Forelimb muscle (tissue), 1 donor: ENCODE measurements at regions not wholly inside any gene's neighbourhood (a gene's known extent, or its start where the extent isn't known, plus 50 kb on each side); places are given as distances from the start of the nearest gene placed in this dataset.
"Not testable (repeated sequence)": the region's sequence is repeated elsewhere in the genome, so short reads cannot be mapped to it uniquely, and the experiment has no call there.

Source experiments
- DNase-seq: peaks from one replicate; pipeline ENCODE4 v3.0.0-alpha.2; 2013; ENCODE audit warnings: low read depth

GRCh38 chr14:104249706-104250105 lies 111.3 kb downstream of the KIF26A start:
- DNase-seq, result no peak

GRCh38 chr14:104250175-104250574 lies 111.8 kb downstream of the KIF26A start:
- no peak for DNase-seq

- DNase-seq, result no peak
Measured at GRCh38 chr14:104252256-104253215, 114.1 kb downstream of the KIF26A start.

- no peak for DNase-seq
Measured at GRCh38 chr14:104253223-104253822, 114.9 kb downstream of the KIF26A start.

DNA sequence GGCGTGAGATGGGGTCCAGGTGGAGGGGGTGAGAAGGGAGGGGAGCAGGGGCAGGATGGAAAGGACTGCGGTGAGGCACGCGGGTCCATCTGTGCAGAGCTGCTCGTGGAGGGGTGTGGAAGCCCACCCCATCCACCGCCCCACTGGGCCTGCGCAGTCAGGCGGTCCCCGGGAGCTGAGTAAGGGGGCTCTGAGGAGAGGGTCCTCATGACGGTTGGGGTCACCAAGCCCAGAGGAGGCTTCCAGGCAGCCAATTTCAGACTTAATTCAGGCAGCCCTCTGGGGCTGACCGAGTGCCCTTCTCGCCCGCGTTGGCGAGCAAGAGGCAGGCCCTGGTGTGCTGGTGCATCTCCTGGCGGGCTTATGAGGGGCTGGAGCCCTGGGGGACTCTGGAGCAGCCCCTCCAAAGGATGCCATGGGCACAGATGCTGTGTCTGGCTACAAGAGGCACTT lies 115.5 kb downstream of the KIF26A start:
- no peak for DNase-seq

DNA sequence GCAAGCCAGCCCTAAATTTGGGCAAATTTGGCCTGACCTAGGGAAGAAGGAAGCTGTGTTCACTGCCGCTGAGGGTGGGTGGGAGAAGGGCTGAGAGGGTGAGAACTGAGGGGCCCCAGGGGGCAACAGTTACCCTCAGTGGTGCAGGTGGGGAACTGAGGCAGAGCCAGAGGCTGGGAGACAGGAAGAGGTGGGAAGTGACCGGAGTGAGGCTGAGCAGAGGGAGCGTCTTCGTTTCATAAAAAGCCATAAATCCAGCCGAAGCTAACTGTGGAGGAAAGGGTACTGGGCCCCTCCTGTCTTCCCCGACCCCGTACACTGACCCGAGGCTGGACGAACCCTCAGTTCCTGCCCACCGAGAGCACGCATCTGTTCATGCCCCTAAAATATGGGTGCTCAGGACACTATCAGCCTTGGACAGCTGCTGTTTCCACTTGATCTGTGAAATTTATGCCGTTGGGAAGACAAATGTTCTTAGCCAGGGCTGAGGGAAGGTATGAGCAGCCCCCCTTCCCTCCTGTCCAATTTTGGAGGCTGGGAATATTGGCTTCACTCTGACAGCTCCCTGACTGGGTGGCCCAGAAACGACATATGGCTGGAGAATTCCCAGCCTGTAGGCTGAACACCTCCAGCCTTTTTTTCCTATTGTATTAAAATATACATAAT lies 116.5 kb downstream of the KIF26A start:
- DNase-seq, result no peak

- DNase-seq, result no peak
Measured at GRCh38 chr14:104256025-104256424, 117.6 kb downstream of the KIF26A start.

GRCh38 chr14:104262515-104263514 lies 124.4 kb downstream of the KIF26A start:
- no peak for DNase-seq

DNA sequence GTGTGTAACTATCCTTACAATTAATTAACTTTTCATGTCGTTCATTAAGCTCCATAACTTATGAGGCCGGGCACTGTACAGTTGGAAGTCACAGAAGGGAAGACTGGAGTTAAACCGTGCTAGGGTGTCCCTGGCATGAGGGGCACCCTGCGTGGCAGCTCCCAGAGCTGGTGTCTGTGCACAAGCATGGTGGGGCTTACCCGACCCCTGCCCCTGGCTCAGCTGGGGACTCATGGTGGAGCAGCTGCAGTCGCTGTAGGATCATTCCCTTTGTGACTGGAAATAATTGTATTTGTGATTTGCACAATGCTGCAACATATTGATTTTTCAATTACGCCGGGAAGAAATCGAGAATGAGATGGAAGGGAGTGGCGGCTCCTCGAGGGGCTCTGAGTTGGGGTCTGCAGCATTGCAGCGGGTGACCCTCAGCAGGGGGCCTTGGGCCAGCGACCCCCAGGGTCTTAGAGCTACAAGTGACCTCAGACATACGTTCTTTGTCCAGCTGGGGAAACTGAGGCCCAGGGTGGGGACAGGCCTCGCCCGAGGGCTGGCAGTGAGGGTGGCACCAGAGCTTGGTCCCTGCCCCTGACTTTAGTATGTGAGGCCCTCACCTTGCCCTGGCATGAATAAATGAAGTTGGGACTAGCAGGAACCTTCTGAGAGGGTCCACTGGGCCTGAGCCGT lies 125.4 kb downstream of the KIF26A start:
- DNase-seq, result no peak

- DNase-seq, result no peak
Measured at GRCh38 chr14:104264495-104265265, 126.3 kb downstream of the KIF26A start.

DNA sequence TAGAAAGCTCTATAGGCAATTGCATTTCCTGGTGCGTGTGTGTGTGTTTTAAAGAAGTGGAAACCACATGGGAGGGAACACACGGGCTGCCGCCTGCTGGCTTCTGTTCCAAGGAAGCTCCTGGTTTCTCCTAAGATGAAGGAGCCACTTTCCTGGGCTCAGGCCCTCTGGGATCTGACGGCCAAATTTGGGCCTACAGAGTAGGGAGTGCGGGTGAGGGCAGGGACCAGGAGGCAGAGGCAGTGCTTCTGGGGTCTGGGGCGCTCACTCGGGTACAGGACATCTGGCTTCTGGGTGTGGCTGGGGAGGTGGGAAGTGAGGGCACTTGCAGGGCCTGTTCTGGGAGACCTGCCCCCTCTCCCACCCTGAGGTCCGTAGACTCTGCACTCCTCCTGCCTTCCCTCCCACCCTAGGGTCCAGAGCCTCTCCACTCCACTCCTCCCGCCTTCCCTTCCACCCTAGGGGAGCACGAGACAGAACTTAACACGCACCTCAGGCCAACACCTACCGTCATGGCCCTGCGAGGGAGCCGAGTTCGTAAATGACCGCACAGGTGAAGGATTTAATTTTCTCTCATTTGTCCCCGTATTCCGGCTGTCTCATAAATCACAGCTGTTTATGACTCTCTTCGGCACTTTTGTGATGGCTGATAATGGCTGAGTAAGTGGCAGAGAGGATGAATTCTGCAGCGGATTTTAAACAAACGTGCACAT lies 127.7 kb downstream of the KIF26A start:
- DNase-seq, result no peak

DNA sequence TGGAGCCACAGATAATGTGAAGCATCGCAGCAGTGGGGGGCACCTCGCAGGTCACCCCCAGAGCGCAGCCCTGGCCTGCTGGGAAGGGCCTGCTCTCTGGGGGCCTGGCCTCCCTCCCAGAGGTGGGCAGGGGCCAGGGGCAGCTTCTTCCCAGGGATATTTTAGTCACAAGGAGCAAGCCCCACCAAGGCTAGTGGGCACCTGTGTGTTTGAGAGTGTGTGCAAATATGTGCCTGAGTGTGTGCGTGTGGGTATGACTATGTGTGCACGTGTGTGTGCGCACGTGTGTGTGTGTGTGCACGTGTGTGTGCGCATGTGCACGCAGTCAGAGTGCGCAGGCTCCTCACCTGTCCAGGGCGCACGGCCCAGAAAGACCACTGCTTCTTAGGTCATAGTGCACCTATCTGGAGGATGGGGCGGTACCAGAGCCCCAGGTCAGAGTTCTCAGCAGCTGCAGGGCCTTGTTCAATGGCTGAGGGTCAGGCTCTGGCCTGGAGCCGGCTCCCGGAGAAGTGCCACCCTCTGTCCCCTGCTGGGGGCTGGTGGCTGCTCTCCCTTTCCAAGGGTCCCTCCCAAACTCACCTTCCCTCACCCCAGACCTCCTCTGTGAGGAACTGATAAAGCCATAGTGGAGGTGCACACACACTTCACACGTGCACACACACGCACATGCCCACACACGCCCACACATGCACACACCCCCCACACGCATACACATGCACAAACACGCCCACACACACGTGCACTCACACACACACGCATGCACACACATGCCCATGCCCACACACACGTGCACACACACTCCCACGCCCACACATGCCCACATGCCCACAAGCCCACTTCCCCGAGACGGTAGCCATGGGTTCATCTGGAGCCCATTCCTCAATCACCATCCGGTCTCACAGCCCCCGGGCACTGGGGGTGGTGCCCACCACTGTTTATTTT lies 128.5 kb downstream of the KIF26A start:
- no peak for DNase-seq

DNA sequence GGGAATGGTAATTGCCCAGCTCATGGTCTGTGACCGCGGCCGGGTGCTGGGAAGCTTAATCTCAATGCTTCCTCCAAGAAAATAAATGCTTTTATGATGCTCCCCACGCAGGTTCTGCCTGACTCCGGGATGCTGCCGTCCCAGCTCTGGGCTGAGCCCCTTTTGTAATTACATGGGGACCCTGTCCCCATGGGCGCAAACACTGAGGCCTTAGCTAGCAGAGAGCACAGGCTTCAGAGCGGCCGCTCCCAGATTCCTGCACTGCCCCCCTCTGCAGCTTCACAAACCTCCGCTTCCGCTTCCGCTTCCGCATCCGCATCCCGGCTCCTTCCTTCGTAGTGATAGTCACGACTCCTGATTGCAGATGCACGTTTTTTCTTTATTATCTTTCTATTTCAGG lies 129.5 kb downstream of the KIF26A start:
- no peak for DNase-seq

DNA sequence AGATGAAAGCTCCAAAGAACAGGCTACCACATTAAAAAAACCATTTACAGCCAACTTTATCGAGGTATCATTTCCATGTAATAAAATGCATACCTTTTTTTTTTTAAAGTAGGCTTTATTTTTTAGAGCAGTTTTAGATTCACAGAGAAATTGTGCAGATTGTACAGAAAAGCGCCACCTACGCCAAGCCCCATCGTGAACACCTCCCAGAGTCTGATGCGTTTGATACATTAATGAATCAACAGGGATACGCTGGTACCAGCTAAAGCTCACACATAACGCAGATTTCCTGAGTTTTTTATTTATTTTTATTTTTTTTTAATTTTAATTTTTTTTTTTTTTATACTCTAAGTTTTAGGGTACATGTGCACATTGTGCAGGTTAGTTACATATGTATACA lies 129.9 kb downstream of the KIF26A start:
- no peak for DNase-seq

- DNase-seq, result no peak
Measured at GRCh38 chr14:104268725-104269436, 130.5 kb downstream of the KIF26A start.

GRCh38 chr14:104269511-104270241 lies 131.3 kb downstream of the KIF26A start:
- DNase-seq, result not testable (repeated sequence)

DNA sequence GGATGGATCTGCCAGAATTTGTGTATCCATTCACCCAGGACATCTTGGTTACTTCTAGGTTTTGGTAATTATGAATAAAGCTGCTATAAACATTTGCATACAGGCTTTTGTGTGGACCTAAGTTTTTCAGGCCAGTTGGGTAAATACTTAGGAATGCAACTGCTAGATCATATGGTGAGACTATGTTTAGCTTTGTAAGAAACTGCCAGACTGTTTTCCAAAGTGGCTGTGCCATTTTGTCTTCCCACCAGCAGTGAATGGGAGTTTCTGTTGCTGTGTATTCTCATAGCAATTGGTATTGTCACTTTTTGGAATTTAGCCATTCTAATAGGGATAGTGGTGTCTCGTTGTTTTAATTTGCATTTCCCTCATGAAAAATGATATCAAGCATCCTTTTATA lies 133.0 kb downstream of the KIF26A start:
- DNase-seq, result no peak
